K562 (cell line): ENCODE measurements at regions not wholly inside any gene's neighbourhood (a gene's known extent, or its start where the extent isn't known, plus 50 kb on each side); places are given as distances from the start of the nearest gene placed in this dataset.

Source experiments
- ATAC-seq: fragments of 200-7000 bp; cut with Tn5 transposase; 3 replicates; pipeline ENCODE4 v1.9.1; 2020; ENCODE audit warnings: moderate library complexity
- BruUV-seq: library from RNA; stranded (reverse); fragments of 400-500 nt; replicated peaks from 2 replicates; lab custom pipeline; 2021; lab: Mats Ljungman, UMichigan
- CTCF ChIA-PET: fragments of 300-600 bp; formaldehyde crosslinking; extraction: SDS; loops from one replicate; lab custom pipeline; 2021; ENCODE audit warnings: low intra/inter-chr PET ratio; lab: Yijun Ruan, JAX
- POLR2A ChIA-PET: fragments of 300-600, 350-650 bp; sonication (Branson Sonifier 250); formaldehyde crosslinking; extraction: SDS; loops from one replicate; lab custom pipeline; 2021; ENCODE audit warnings: antibody characterized with exemption, inconsistent platforms; lab: Yijun Ruan, JAX
- DNase-seq, 4 experiments: peaks; one replicate each; pipeline versions ENCODE4 v3.0.0 to v3.0.0-alpha.2; 2011 to 2018; ENCODE audit warnings: low spot score in 3 of 4, mixed read lengths in 3 of 4; ENCODE audit errors: extremely low read depth in 1 of 4
- FAIRE-seq: peaks from 2 replicates; lab custom pipeline; 2011; peaks lifted over from hg19 to GRCh38; lab: Jason Lieb, UNC
- H2AFZ ChIP-seq: 2 replicates; pipeline ENCODE4 v1.6.0; 2011; ENCODE audit warnings: low read depth, low read length, control low read depth, inconsistent platforms
- H3K27ac ChIP-seq: fragments of 200-600 bp; 3 replicates; pipeline ENCODE4 v1.8.0; 2011; ENCODE audit warnings: low read depth, mild to moderate bottlenecking, control low read depth, inconsistent platforms, low read length, moderate library complexity, mixed read lengths; ENCODE audit errors: extremely low read depth
- H3K27me3 ChIP-seq, 2 experiments: fragments of 300-600 bp in 1 of 2; 2 replicates in 1 of 2; 3 replicates in 1 of 2; pipeline versions ENCODE4 v1.6.0 to v1.8.0; 2011; ENCODE audit warnings: inconsistent platforms in 2 of 2, low read length in 2 of 2, mild to moderate bottlenecking in 1 of 2, mixed read lengths in 1 of 2, moderate library complexity in 1 of 2; ENCODE audit not compliant: control insufficient read depth in 2 of 2, insufficient read depth in 2 of 2
- H3K36me3 ChIP-seq: fragments of 300-600 bp; 3 replicates; pipeline ENCODE4 v1.8.0; 2011; ENCODE audit warnings: mild to moderate bottlenecking, low read length, inconsistent platforms; ENCODE audit not compliant: control insufficient read depth, insufficient read depth
- H3K4me1 ChIP-seq, 2 experiments: fragments of 200-600 bp in 1 of 2; replicated peaks in 1 of 2; 2 replicates in 1 of 2; 3 replicates in 1 of 2; pipeline versions ENCODE4 v1.5.1 to v1.8.0; 2011; ENCODE audit warnings: inconsistent platforms in 2 of 2, low read length in 2 of 2, mild to moderate bottlenecking in 1 of 2, mixed read lengths in 1 of 2, moderate library complexity in 1 of 2; ENCODE audit not compliant: control insufficient read depth in 2 of 2, insufficient read depth in 2 of 2
- H3K4me2 ChIP-seq: 2 replicates; pipeline ENCODE4 v1.6.1; 2011; ENCODE audit warnings: low read length, control low read depth, inconsistent platforms, mixed read lengths; ENCODE audit not compliant: insufficient read depth
- H3K4me3 ChIP-seq: fragments of 200-600 bp; sonication (generic), shearing (Covaris generic); 2 replicates; pipeline ENCODE4 v1.5.1; 2016; ENCODE audit warnings: control low read depth, inconsistent platforms
- H3K79me2 ChIP-seq: fragments of 200-600 bp; 3 replicates; pipeline ENCODE4 v1.8.0; 2011; ENCODE audit warnings: low read length, inconsistent platforms; ENCODE audit not compliant: control insufficient read depth, insufficient read depth
- H3K9ac ChIP-seq, 2 experiments: 2 replicates each; pipeline versions ENCODE4 v1.6.0 to v1.6.1; 2011; ENCODE audit warnings: low read depth in 2 of 2, low read length in 2 of 2, control low read depth in 1 of 2, inconsistent platforms in 1 of 2, mild to moderate bottlenecking in 1 of 2, mixed read lengths in 1 of 2; ENCODE audit not compliant: insufficient read depth in 1 of 2
- H3K9me1 ChIP-seq: one replicate; pipeline ENCODE4 v1.6.0; 2011; ENCODE audit warnings: inconsistent platforms, mild to moderate bottlenecking, low read length, moderate library complexity; ENCODE audit not compliant: control insufficient read depth, insufficient read depth
- H3K9me3 ChIP-seq: replicated peaks from 2 replicates; pipeline ENCODE4 v1.5.1; 2011; ENCODE audit warnings: low read depth, low read length, inconsistent platforms; ENCODE audit not compliant: control insufficient read depth, insufficient read depth
- H4K20me1 ChIP-seq: replicated peaks from 2 replicates; pipeline ENCODE4 v1.6.1; 2011; ENCODE audit warnings: low read length, inconsistent platforms, mixed read lengths; ENCODE audit not compliant: control insufficient read depth, insufficient read depth
- ASH1L ChIP-seq: fragments of 450-650 bp; IDR thresholded peaks from 2 replicates; pipeline ENCODE4 v1.6.1; 2018; ENCODE audit warnings: borderline replicate concordance, mild to moderate bottlenecking, low read depth; ENCODE audit not compliant: partially characterized antibody
- EP400 ChIP-seq: fragments of 450-650 bp; IDR thresholded peaks from 2 replicates; pipeline ENCODE4 v1.6.1; 2017; ENCODE audit warnings: antibody characterized with exemption, mild to moderate bottlenecking, moderate library complexity
- ETV1 ChIP-seq: fragments of 450-650 bp; conservative IDR thresholded peaks from 2 replicates; pipeline ENCODE4 v1.6.1; 2016; ENCODE audit warnings: missing genetic modification characterization, control low read depth, low read depth, missing compliant biosample characterization
- GATAD2A ChIP-seq: fragments of 450-650 bp; IDR thresholded peaks from 2 replicates; pipeline ENCODE4 v1.6.1; 2017
- KLF1 ChIP-seq: fragments of 450-650 bp; IDR thresholded peaks from 2 replicates; pipeline ENCODE4 v1.6.1; 2016; ENCODE audit warnings: missing genetic modification characterization, missing compliant biosample characterization
- MTF1 ChIP-seq: fragments of 250-450 bp; sonication (Bioruptor Pico); IDR thresholded peaks from 2 replicates; pipeline ENCODE4 v1.9.0; 2021; ENCODE audit warnings: moderate library complexity, mild to moderate bottlenecking, inconsistent platforms, borderline replicate concordance
- NR2C1 ChIP-seq, 2 experiments: fragments of 450-650 bp; IDR thresholded peaks; 2 replicates each; pipeline ENCODE4 v1.6.1; 2017; ENCODE audit warnings: mild to moderate bottlenecking in 2 of 2, antibody characterized with exemption in 1 of 2, inconsistent platforms in 1 of 2, missing compliant biosample characterization in 1 of 2, missing genetic modification characterization in 1 of 2
- OTX1 ChIP-seq: fragments of 450-650 bp; formaldehyde crosslinking; IDR thresholded peaks from 2 replicates; pipeline ENCODE4 v1.4.0; 2022; ENCODE audit warnings: mild to moderate bottlenecking
- PHF20 ChIP-seq: fragments of 450-650 bp; IDR thresholded peaks from 2 replicates; pipeline ENCODE4 v1.6.1; 2018; ENCODE audit not compliant: partially characterized antibody
- TAF15 ChIP-seq: fragments of 200-400 bp; formaldehyde crosslinking; IDR thresholded peaks from 2 replicates; pipeline ENCODE4 v1.6.1; 2017; ENCODE audit warnings: mild to moderate bottlenecking, low read depth, low read length, moderate library complexity
- TRIM24 ChIP-seq, 2 experiments: fragments of 450-650 bp; IDR thresholded peaks; 2 replicates each; pipeline ENCODE4 v1.6.1; 2016
- ZNF134 ChIP-seq: fragments of 250-450 bp; sonication (Bioruptor Pico); conservative IDR thresholded peaks from 2 replicates; pipeline ENCODE4 v1.4.0; 2020
- ZNF253 ChIP-seq: fragments of 250-450 bp; sonication (Bioruptor Pico); conservative IDR thresholded peaks from 2 replicates; pipeline ENCODE4 v1.6.1; 2021; ENCODE audit warnings: mild to moderate bottlenecking
- ZNF589 ChIP-seq: fragments of 200-800 bp; sonication (Bioruptor generic); IDR thresholded peaks from 2 replicates; pipeline ENCODE4 v1.6.1; 2016; ENCODE audit warnings: low read depth, missing genetic modification characterization, missing compliant biosample characterization
- ZNF644 ChIP-seq: fragments of 200-800 bp; sonication (Bioruptor generic); IDR thresholded peaks from 2 replicates; pipeline ENCODE4 v1.6.1; 2016; ENCODE audit warnings: low read depth, missing genetic modification characterization, missing compliant biosample characterization
- WGBS: fragments of 100-300 bp; shearing (Covaris generic); methylation state at CpG from one replicate; pipeline ENCODE4 v1.1.6; 2016; ENCODE audit warnings: low coverage, mixed read lengths; ENCODE audit not compliant: insufficient coverage; ENCODE audit errors: missing lambda C conversion rate; 5-methylcytosine and 5-hydroxymethylcytosine counted together
- in situ Hi-C: fragments of 300-500 bp; cut with MboI; formaldehyde crosslinking; loops from 4 replicates; pipeline ENCODE4 v1.15.0; 2018; ENCODE audit warnings: inconsistent platforms, mixed read lengths
- intact Hi-C: fragments of 100-400 bp; cut with micrococcal nuclease; formaldehyde crosslinking; loops from 2 replicates; pipeline ENCODE4 v1.14.2; 2022
- TF ChIP-seq, protein P1 (sequence below): fragments of 250-450 bp; sonication (Bioruptor Pico); IDR thresholded peaks from 2 replicates; pipeline ENCODE4 v1.4.0; 2020; ENCODE audit warnings: mild to moderate bottlenecking
- TF ChIP-seq, protein P2 (sequence below): fragments of 250-450 bp; sonication (Bioruptor Pico); IDR thresholded peaks from 2 replicates; pipeline ENCODE4 v1.5.0; 2021
- TF ChIP-seq, protein P3 (sequence below): fragments of 450-650 bp; IDR thresholded peaks from 2 replicates; pipeline ENCODE4 v1.6.1; 2016; ENCODE audit warnings: antibody characterized with exemption
- TF ChIP-seq, protein P4 (sequence below): sonication (generic); formaldehyde crosslinking; IDR thresholded peaks from 2 replicates; pipeline ENCODE4 v1.8.0; 2022; ENCODE audit warnings: mild to moderate bottlenecking, missing genetic modification reagents, borderline replicate concordance

DNA sequence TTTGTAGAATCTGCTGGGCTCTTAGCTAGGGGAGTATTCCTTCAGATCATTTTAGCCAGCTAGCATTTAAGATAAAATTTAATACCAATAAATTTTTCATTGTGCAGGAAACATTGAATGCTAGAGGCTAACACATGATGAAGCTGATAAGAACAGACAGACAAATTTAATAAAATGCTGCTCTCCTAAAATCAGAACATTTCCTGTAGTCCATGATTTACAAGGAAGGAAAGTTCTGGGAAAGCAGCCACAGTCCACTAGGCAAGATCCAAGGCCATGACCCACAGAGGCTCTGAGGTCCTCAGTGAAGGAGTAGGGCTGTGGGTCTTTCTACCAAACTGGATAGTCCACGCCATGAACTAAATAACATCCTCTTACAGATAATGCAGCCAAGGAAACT lies 253.0 kb downstream of the ICE1 start:
- no peaks in the 10 kb centered on the region; a peak in 1 of 5 replicates for H3K27me3 ChIP-seq
- 0% methylated on average over 1 of the region's 1 CpG for WGBS
- H3K79me2 ChIP-seq: no peaks in the 10 kb centered on the region
- no peaks in the 10 kb centered on the region for H4K20me1 ChIP-seq
- no peak for DNase-seq
- in situ Hi-C loops (no loop called here), intact Hi-C loops (no loop called here)
- no peaks in the 10 kb centered on the region for H3K9me3 ChIP-seq
- ChIA-PET CTCF (no interaction called here), POLR2A (no interaction called here)
- no peaks in the 10 kb centered on the region for H3K9me1 ChIP-seq
- BruUV-seq: no TSS peak
- no peak for ATAC-seq
- no peak overlapping the region for H3K4me3 ChIP-seq
- H3K27ac ChIP-seq: no peak overlapping the region
- FAIRE-seq: no peak
- H3K9ac ChIP-seq: no peak overlapping the region
- H3K4me2 ChIP-seq: no peak overlapping the region
- H3K36me3 ChIP-seq: no peaks in the 10 kb centered on the region; the same call in 2 of the 3 replicates
- H2AFZ ChIP-seq: no peak overlapping the region
- H3K4me1 ChIP-seq: no peaks in the 10 kb centered on the region
- no peak for TF ChIP-seq MTF1 (CRISPR knock-in tag)
- TF ChIP-seq ASH1L: no peak
- no peak for TF ChIP-seq EP400
- TF ChIP-seq ZNF589 (CRISPR knock-in tag): no peak
- TF ChIP-seq, protein P1, sequence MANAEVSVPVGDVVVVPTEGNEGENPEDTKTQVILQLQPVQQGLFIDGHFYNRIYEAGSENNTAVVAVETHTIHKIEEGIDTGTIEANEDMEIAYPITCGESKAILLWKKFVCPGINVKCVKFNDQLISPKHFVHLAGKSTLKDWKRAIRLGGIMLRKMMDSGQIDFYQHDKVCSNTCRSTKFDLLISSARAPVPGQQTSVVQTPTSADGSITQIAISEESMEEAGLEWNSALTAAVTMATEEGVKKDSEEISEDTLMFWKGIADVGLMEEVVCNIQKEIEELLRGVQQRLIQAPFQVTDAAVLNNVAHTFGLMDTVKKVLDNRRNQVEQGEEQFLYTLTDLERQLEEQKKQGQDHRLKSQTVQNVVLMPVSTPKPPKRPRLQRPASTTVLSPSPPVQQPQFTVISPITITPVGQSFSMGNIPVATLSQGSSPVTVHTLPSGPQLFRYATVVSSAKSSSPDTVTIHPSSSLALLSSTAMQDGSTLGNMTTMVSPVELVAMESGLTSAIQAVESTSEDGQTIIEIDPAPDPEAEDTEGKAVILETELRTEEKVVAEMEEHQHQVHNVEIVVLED (CRISPR knock-in tag): no peak
- TF ChIP-seq ZNF644 (tag): no peak
- TF ChIP-seq, protein P2, sequence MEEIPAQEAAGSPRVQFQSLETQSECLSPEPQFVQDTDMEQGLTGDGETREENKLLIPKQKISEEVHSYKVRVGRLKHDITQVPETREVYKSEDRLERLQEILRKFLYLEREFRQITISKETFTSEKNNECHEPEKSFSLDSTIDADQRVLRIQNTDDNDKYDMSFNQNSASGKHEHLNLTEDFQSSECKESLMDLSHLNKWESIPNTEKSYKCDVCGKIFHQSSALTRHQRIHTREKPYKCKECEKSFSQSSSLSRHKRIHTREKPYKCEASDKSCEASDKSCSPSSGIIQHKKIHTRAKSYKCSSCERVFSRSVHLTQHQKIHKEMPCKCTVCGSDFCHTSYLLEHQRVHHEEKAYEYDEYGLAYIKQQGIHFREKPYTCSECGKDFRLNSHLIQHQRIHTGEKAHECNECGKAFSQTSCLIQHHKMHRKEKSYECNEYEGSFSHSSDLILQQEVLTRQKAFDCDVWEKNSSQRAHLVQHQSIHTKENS (CRISPR knock-in tag): no peak
- no peak for TF ChIP-seq ZNF134
- TF ChIP-seq NR2C1 (IDR thresholded peaks at IDR 0.05): no peak
- no peak for TF ChIP-seq NR2C1 (tag; IDR thresholded peaks at IDR 0.05)
- no peak for TF ChIP-seq PHF20
- TF ChIP-seq, protein P3, sequence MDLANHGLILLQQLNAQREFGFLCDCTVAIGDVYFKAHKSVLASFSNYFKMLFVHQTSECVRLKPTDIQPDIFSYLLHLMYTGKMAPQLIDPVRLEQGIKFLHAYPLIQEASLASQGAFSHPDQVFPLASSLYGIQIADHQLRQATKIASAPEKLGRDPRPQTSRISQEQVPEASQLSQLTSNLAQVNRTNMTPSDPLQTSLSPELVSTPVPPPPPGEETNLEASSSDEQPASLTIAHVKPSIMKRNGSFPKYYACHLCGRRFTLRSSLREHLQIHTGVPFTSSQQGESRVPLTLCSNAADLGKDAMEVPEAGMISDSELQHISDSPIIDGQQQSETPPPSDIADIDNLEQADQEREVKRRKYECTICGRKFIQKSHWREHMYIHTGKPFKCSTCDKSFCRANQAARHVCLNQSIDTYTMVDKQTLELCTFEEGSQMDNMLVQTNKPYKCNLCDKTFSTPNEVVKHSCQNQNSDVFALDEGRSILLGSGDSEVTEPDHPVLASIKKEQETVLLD: no peak
- no peak for TF ChIP-seq GATAD2A
- no peak for TF ChIP-seq OTX1 (CRISPR knock-in tag)
- TF ChIP-seq TRIM24 (IDR thresholded peaks at IDR 0.05): no peak
- no peak for TF ChIP-seq KLF1
- TF ChIP-seq TAF15: no peak
- TF ChIP-seq, protein P4, sequence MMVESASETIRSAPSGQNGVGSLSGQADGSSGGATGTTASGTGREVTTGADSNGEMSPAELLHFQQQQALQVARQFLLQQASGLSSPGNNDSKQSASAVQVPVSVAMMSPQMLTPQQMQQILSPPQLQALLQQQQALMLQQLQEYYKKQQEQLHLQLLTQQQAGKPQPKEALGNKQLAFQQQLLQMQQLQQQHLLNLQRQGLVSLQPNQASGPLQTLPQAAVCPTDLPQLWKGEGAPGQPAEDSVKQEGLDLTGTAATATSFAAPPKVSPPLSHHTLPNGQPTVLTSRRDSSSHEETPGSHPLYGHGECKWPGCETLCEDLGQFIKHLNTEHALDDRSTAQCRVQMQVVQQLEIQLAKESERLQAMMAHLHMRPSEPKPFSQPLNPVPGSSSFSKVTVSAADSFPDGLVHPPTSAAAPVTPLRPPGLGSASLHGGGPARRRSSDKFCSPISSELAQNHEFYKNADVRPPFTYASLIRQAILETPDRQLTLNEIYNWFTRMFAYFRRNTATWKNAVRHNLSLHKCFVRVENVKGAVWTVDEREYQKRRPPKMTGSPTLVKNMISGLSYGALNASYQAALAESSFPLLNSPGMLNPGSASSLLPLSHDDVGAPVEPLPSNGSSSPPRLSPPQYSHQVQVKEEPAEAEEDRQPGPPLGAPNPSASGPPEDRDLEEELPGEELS: no peak
- TF ChIP-seq ETV1: no peak
- TF ChIP-seq ZNF253 (CRISPR knock-in tag): no peak
